Kidney glomerular epithelial cell (primary cell): ENCODE measurements at regions not wholly inside any gene's neighbourhood (a gene's known extent, or its start where the extent isn't known, plus 50 kb on each side); places are given as distances from the start of the nearest gene placed in this dataset.
"Not testable (repeated sequence)": the region's sequence is repeated elsewhere in the genome, so short reads cannot be mapped to it uniquely, and the experiment has no call there.

Experiments
- DNase-seq: peaks from one replicate; lab custom pipeline; 2025; lab: John Stamatoyannopoulos, UW

DNA sequence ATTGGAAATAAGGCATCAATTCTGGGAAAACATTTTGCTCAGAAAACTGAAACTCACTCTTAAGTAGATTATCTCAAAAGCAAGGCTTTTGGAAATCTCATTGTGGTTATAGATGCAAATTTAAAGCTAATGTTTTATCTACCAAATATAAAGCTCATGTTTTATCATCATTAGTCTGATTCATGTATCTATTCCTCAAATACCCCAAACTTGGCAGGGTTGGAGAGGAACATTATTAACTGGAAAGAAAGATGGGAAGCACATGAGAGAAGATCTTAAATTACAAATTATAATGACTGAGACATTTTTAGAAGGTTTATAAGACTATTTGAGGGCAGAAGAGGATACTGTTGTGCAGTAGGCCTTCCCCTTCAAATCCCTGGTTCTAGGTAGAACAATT, 137.3 kb upstream of the TGFBR2 start:
- DNase-seq = no peak

DNA sequence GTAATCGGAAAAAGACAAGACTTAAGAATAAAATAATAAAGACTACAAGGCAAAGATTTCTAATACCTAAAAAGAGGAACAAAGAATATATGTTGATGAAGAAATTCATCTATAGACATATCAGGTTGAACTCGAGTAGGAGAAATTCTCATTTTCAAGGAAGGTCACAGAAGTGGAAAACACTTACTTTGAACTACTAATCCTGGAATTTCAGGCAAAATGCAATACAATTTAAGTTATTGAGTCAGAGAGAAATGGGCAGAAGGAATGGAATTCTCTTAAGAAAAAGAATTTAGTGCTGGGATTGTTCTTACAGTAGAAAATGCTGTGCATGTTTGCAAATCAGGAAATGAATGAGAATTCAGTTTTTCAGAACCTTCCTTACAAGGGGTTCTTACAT, 135.9 kb upstream of the TGFBR2 start:
- no peak for DNase-seq

DNA sequence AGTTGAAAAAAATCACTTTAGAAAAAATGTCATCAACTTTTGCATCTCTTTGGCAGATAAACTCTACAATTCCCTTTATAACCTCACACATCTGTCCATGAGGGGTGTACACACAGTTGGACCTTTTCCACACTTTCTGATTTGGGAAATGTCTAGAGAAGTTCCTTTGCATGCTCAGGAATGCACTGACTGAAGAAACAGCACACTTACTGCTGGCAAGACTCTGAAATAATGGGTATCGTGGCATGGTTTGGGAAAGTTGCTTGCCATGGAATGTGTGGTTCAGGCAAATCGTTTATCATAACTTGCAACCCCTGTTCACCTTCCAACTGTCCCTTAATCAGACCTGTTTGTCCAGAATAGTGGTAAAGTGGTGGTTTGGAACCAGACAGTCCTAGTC, 135.3 kb upstream of the TGFBR2 start:
- no peak for DNase-seq

- DNase-seq = no peak
These were observed 134.5 kb upstream of the TGFBR2 start for GRCh38 chr3:30471796-30472489.

DNA sequence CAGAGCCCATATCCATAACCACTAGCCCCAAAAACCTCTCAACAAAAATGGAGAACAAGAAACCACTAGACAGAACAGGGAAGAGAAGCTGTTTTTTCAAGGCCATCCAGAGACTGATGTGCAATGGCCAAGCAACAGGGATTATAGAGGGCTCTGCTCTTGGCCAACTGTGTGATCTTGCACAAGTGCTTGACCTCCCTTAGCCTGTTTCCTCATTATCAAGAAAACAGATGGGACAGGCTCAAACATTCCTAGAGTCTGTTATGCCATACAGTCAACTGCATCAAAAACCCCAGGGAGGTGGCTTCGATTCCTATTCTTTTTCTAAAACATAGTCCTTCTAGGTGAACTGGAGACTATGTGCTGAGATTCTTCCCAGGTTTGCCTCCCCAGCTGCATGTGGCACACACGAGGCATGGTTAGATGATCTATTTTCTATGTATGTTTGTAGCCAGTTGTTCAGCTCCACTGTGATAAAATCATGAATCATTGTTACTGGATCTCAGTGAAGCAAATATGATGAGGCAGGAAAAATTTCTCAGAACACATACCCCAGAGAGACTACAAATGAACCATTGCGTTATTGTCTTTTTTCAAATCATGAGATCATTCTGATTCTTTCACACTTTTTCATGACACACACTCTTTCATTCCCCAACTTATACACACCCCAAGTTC, 132.9 kb upstream of the TGFBR2 start:
- DNase-seq = no peak

DNA sequence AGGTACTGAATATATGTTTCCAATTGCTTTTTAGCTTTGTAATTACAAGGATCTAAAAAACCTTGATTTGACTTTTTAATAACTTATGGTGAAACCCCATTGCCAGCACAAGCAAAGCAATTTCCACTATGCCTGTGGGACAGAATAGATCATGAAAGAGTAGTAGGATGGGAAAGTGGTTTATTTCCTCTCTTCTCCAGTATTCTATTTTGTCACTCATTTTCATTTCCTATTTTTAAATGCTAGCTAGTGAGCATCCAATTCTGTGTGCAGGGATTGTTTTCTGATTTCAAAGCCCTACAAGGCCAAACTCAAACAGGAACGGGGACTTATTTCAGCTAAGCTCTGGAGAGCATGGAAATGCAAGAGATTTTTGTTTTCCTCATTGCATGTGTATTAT, 132.0 kb upstream of the TGFBR2 start:
- DNase-seq = no peak

DNA sequence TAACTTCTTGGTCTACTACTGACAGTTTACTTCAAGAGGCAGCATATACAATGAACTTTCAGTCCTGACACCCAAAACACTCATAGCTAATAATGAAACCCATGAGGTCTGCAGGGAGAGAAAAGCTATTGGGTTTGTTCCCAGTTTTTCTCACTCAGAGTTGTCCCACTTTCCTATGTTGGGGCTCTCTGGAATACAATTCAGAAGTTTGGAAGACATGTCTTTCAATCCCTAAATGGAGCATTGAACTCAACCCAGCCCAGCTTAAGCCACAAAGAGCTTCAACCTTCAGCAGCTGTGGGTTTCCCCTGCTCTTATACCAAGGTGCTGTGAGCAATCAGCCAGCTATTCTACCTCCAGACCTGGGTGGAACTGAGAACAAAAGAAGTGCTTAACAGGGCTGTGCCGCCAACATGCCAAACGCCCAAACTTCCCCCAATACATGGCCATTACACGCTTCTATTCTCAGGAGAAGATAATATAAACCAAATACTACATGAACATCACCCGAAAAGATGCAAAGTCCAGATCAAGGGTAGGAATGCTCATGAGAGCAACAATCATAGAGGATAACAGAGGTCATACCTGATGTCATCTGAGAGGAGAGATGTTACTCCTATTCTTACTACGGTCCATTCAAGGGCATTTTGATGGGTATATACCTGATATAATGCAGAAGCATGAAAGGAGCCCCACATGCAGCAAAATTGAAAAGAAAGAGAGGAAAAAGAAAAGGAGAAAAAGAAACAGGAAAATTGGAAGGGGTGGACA, 131.2 kb upstream of the TGFBR2 start:
- no peak for DNase-seq

GRCh38 chr3:30475809-30476178, 130.6 kb upstream of the TGFBR2 start:
- DNase-seq = no peak

GRCh38 chr3:30476368-30477084, 129.9 kb upstream of the TGFBR2 start:
- no peak for DNase-seq

DNA sequence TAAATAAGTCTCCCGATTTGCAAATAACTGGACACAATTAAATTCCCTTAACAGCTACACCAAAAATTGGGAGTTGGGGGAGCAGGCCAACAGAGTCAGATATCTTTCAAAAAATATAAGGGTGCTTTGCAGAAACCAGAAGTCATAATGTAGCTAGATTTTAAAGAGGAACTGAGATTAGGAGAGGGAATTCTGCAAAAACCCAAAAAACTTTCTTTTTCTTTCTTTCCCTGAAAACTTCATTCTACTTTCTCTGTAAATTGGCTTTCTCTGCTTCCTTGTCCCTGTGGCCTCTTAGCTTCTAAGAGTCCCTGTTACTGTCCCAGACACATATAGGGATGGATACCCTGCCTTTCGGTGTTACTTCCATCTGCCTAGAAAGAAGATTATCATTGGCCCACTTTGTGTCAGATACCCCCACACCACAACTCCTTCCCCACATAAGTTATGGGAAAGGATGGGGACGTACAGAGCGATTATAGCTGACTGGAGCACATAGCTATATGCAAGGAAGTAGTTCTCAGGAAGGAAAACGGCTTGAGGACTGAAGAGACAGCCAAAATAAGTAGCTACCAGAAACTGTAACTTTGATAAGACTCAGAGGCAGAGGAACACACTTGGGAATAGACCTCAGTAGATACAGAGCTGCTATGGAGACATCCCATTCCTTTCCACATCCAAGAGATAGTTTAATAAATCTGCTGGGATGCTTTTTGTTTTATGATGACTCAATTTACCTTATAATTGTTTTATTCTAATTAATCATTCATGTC, 129.1 kb upstream of the TGFBR2 start:
- no peak for DNase-seq

GRCh38 chr3:30479737-30480136, 126.7 kb upstream of the TGFBR2 start:
- not testable (repeated sequence) for DNase-seq

DNA sequence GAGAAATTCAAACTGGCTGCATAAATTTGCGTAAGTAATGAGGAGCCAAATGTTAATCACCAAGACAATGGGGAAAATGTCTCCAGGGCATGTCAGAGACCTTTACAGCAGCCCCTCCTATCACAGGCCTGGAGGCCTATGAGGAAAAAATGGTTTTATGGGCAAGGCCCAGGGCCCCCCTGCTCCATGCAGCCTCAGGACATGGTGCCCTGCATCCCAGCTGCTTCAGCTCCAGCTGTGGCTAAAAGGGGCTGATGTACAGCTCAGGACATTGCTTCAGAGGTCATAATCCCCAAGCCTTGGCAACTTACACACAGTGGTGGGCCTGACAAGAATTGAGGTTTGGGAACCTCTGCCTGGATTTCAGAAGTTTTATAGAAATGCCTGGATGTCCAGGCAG, 126.2 kb upstream of the TGFBR2 start:
- not testable (repeated sequence) for DNase-seq

GRCh38 chr3:30480587-30480986, 125.8 kb upstream of the TGFBR2 start:
- no peak for DNase-seq

- DNase-seq = no peak
These were observed 125.2 kb upstream of the TGFBR2 start for GRCh38 chr3:30481241-30481640.

DNA sequence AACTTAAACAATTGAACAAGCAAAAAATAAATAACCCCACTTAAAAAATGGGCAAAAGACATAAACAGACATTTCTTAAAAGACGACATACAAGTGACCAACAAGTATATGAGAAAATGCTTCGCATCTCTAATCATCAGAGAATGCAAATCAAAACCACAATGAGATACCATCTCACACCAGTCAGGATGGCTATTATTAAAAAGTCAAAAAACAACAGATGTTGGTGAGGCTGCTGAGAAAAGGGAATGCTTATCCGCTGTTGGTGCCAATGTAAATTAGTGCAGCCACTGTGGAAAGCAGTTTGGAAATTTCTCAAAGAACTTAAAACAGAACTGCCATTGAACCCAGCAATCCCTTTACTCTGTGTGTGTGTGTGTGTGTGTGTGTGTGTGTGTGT, 122.2 kb upstream of the TGFBR2 start:
- DNase-seq = not testable (repeated sequence)

DNA sequence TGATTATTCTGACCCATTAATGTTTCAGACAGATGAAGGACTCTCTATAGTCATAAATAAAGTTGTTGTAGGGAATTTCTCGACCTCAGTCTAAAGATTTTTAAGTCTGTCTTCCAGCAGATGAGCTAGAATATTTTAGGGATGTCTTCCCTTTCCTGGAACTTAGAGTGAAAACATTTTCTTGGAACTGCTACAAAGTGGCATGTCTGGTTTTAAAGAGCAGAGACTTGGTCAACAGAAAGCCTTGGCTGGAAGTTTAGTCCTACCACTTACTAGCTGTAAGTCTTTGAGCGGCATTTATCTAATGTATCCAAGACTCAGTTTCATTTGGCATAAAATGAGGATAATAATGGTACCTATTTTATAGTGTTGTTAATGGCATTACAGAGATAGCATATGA, 120.0 kb upstream of the TGFBR2 start:
- DNase-seq = no peak

- DNase-seq = no peak
These were observed 118.2 kb upstream of the TGFBR2 start for GRCh38 chr3:30488070-30488756.

- DNase-seq = no peak
These were observed 113.8 kb upstream of the TGFBR2 start for GRCh38 chr3:30492322-30493192.

GRCh38 chr3:30493911-30494311, 112.5 kb upstream of the TGFBR2 start:
- DNase-seq = no peak
